HG03558 (cell line): ENCODE measurements at regions not wholly inside any gene's neighbourhood (a gene's known extent, or its start where the extent isn't known, plus 50 kb on each side); places are given as distances from the start of the nearest gene placed in this dataset.

Experiments used
- ATAC-seq: cut with Tn5 transposase; IDR thresholded peaks from one replicate; pipeline ENCODE4 v1.9.1; 2021; ENCODE audit warnings: moderate number of reproducible peaks; ENCODE audit not compliant: unreplicated experiment; ENCODE audit errors: extremely low read depth

- no peak for ATAC-seq
Observed at GRCh38 chr4:61094854-61095598, 105.1 kb upstream of the ADGRL3 start.

GRCh38 chr4:61128682-61129081 is 71.4 kb upstream of the ADGRL3 start:
- no peak for ATAC-seq

GRCh38 chr4:61129971-61130370 is 70.2 kb upstream of the ADGRL3 start:
- no peak for ATAC-seq

- ATAC-seq: no peak
Observed at GRCh38 chr4:61143461-61143860, 56.7 kb upstream of the ADGRL3 start.

- ATAC-seq: no peak
Observed at GRCh38 chr4:61149278-61149677, 50.8 kb upstream of the ADGRL3 start.
